ENCODE measurements at regions not wholly inside any gene's neighbourhood (a gene's known extent, or its start where the extent isn't known, plus 50 kb on each side); places are given as distances from the start of the nearest gene placed in this dataset.

DNA sequence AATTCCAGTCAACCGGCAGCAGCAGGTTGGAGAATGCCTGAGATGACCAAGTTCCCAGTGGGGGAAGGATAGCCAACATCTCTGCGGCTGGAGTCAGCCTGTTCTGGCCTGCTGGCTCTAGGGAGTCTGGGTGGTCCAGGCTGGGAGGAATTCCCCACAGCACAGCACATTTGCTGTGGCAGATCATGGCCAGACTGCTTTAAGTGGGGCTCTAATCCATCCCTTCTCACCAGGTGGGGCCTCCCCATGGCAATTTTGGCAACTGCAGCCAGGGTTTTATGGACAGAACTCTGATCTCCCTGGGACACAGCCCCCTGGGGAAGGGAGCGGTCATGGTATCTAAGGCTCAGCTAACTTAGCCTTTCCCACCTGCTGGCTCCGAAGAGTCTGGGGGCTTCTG, 226.1 kb downstream of the DTWD2 start:
- intact Hi-C loops (cut with micrococcal nuclease), result no loop called here
- Histone ChIP-seq H3K4me3 (replicated peaks in 1 of 3; ENCODE audit: insufficient read depth in 1 of 3, low read depth in 1 of 3, low read length in 3 of 3) (no peak overlapping the region), H2AFZ (ENCODE audit: low read depth, low read length) (no peak overlapping the region), H3K4me2 (ENCODE audit: insufficient read depth, low read length) (no peak overlapping the region), H3K79me2 (ENCODE audit: control insufficient read depth, insufficient read depth, low read length) (no peaks in the 10 kb centered on the region), H3K4me1 (ENCODE audit: control insufficient read depth, extremely low read depth, insufficient read depth, low read length) (no peaks in the 10 kb centered on the region), H3K27me3 (ENCODE audit: control insufficient read depth in 2 of 2, insufficient read depth in 2 of 2, low read length in 2 of 2) (no peaks in the 10 kb centered on the region), H3K9me1 (replicated peaks; ENCODE audit: control insufficient read depth, extremely low read depth, insufficient read depth, low read length) (no peaks in the 10 kb centered on the region), H3K36me3 (ENCODE audit: control insufficient read depth in 2 of 2, extremely low read depth in 1 of 2, insufficient read depth in 2 of 2, low read length in 2 of 2) (no peaks in the 10 kb centered on the region), H3K9ac (replicated peaks; ENCODE audit: extremely low read depth, insufficient read depth, low read length) (no peak overlapping the region), H4K20me1 (replicated peaks; ENCODE audit: control insufficient read depth, extremely low read depth, insufficient read depth, low read length) (no peaks in the 10 kb centered on the region), H3K27ac (ENCODE audit: insufficient read depth, low read depth, low read length) (no peak overlapping the region), H3K9me3 (replicated peaks; ENCODE audit: control insufficient read depth, insufficient read depth, low read length) (no peaks in the 10 kb centered on the region)
- TF ChIP-seq, protein P1, sequence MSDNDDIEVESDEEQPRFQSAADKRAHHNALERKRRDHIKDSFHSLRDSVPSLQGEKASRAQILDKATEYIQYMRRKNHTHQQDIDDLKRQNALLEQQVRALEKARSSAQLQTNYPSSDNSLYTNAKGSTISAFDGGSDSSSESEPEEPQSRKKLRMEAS (IDR thresholded peaks at IDR 0.05; ENCODE audit: insufficient read depth, insufficient read length), result no peak
- TF ChIP-seq POLR2AphosphoS5 (IDR thresholded peaks at IDR 0.05; ENCODE audit: insufficient read depth, low read depth, low read length), result no peak
- TF ChIP-seq FOS (IDR thresholded peaks at IDR 0.05; ENCODE audit: borderline replicate concordance, insufficient read depth, low read length), result no peak
- no peak for TF ChIP-seq POLR2A (IDR thresholded peaks at IDR 0.05; ENCODE audit: low read depth, low read length)
- no peak for TF ChIP-seq GATA2 (IDR thresholded peaks at IDR 0.05; ENCODE audit: insufficient read depth, insufficient read length, low read depth, low read length)
- no peak for TF ChIP-seq EZH2 (IDR thresholded peaks at IDR 0.05; ENCODE audit: borderline replicate concordance, low read depth, low read length, severe bottlenecking)
- TF ChIP-seq, protein P2, sequence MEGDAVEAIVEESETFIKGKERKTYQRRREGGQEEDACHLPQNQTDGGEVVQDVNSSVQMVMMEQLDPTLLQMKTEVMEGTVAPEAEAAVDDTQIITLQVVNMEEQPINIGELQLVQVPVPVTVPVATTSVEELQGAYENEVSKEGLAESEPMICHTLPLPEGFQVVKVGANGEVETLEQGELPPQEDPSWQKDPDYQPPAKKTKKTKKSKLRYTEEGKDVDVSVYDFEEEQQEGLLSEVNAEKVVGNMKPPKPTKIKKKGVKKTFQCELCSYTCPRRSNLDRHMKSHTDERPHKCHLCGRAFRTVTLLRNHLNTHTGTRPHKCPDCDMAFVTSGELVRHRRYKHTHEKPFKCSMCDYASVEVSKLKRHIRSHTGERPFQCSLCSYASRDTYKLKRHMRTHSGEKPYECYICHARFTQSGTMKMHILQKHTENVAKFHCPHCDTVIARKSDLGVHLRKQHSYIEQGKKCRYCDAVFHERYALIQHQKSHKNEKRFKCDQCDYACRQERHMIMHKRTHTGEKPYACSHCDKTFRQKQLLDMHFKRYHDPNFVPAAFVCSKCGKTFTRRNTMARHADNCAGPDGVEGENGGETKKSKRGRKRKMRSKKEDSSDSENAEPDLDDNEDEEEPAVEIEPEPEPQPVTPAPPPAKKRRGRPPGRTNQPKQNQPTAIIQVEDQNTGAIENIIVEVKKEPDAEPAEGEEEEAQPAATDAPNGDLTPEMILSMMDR (IDR thresholded peaks at IDR 0.05; ENCODE audit: extremely low read depth in 1 of 2, insufficient read depth in 1 of 2, low read depth in 1 of 2, low read length in 2 of 2), result no peak
- no peak for TF ChIP-seq JUN (IDR thresholded peaks at IDR 0.05; ENCODE audit: borderline replicate concordance, insufficient read depth, insufficient read length, low read depth)
- TF ChIP-seq MYC (IDR thresholded peaks at IDR 0.05; ENCODE audit: low read depth, low read length), result no peak
- no TSS peak for BruUV-seq (replicated peaks)
- dilution Hi-C loops (cut with MboI; ENCODE audit: extremely low pct_ligation_motif_present, low sequenced_read_pairs), result no loop called here
- POLR2A ChIA-PET, result no interaction called here
- DNase-seq (ENCODE audit: low read depth, low spot score), result no peak
- CTCF ChIA-PET, result no interaction called here
- no peak for FAIRE-seq
